Fibroblast of lung (primary cell): ENCODE measurements at regions not wholly inside any gene's neighbourhood (a gene's known extent, or its start where the extent isn't known, plus 50 kb on each side); places are given as distances from the start of the nearest gene placed in this dataset.

Experiments
- DNase-seq, 2 donors: peaks; one replicate each; pipeline versions ENCODE4 v3.0.0 to v3.0.0-alpha.2; 2010; ENCODE audit warnings: low read depth in 2 of 2
- H2AFZ ChIP-seq: 2 replicates; pipeline ENCODE4 v1.5.1; 2012; ENCODE audit warnings: low read length, control low read depth, inconsistent platforms
- H3K27ac ChIP-seq: 2 replicates; pipeline ENCODE4 v1.5.1; 2011; ENCODE audit warnings: low read length, control low read depth; ENCODE audit not compliant: insufficient read depth
- H3K27me3 ChIP-seq: 2 replicates; pipeline ENCODE4 v1.5.1; 2011; ENCODE audit warnings: mild to moderate bottlenecking, low read length; ENCODE audit not compliant: control insufficient read depth, insufficient read depth
- H3K36me3 ChIP-seq: 2 replicates; pipeline ENCODE4 v1.5.1; 2011; ENCODE audit warnings: low read length; ENCODE audit not compliant: control insufficient read depth, insufficient read depth
- H3K4me1 ChIP-seq: 2 replicates; pipeline ENCODE4 v1.5.1; 2011; ENCODE audit warnings: low read length; ENCODE audit not compliant: control insufficient read depth, insufficient read depth; ENCODE audit errors: extremely low read depth
- H3K4me2 ChIP-seq: 2 replicates; pipeline ENCODE4 v1.5.1; 2011; ENCODE audit warnings: low read length, control low read depth; ENCODE audit not compliant: insufficient read depth; ENCODE audit errors: extremely low read depth
- H3K4me3 ChIP-seq, 4 experiments: fragments of 200-600 bp in 1 of 4; sonication (generic) in 1 of 4; replicated peaks in 1 of 4; 2 replicates each; pipeline ENCODE4 v1.5.1; 2011 to 2016; ENCODE audit warnings: low read length in 4 of 4, low read depth in 3 of 4, mild to moderate bottlenecking in 3 of 4, control low read depth in 2 of 4, inconsistent platforms in 1 of 4, mixed read lengths in 1 of 4; ENCODE audit not compliant: insufficient read depth in 1 of 4; ENCODE audit errors: control extremely low read depth in 1 of 4
- H3K79me2 ChIP-seq: 2 replicates; pipeline ENCODE4 v1.5.1; 2012; ENCODE audit warnings: mild to moderate bottlenecking, low read length, inconsistent platforms; ENCODE audit not compliant: control insufficient read depth, insufficient read depth
- H3K9ac ChIP-seq: 2 replicates; pipeline ENCODE4 v1.5.1; 2011; ENCODE audit warnings: mild to moderate bottlenecking, low read length, control low read depth; ENCODE audit not compliant: insufficient read depth
- H3K9me3 ChIP-seq: 2 replicates; pipeline ENCODE4 v1.5.1; 2012; ENCODE audit warnings: low read depth, low read length; ENCODE audit not compliant: control insufficient read depth, insufficient read depth
- H4K20me1 ChIP-seq: 2 replicates; pipeline ENCODE4 v1.5.1; 2011; ENCODE audit warnings: low read length; ENCODE audit not compliant: control insufficient read depth, insufficient read depth; ENCODE audit errors: extremely low read depth
- CTCF ChIP-seq, 2 donors: IDR thresholded peaks in 1 of 2; conservative IDR thresholded peaks in 1 of 2; 1 replicate in 1 of 2; 2 replicates in 1 of 2; pipeline ENCODE4 v1.5.1; 2011 to 2012; ENCODE audit warnings: low read length in 2 of 2, control low read depth in 1 of 2, inconsistent platforms in 1 of 2, low read depth in 1 of 2, mild to moderate bottlenecking in 1 of 2
- EZH2 ChIP-seq: IDR thresholded peaks from 2 replicates; pipeline ENCODE4 v1.5.1; 2012; ENCODE audit warnings: low read length, control low read depth, mild to moderate bottlenecking; ENCODE audit errors: missing control alignments

DNA sequence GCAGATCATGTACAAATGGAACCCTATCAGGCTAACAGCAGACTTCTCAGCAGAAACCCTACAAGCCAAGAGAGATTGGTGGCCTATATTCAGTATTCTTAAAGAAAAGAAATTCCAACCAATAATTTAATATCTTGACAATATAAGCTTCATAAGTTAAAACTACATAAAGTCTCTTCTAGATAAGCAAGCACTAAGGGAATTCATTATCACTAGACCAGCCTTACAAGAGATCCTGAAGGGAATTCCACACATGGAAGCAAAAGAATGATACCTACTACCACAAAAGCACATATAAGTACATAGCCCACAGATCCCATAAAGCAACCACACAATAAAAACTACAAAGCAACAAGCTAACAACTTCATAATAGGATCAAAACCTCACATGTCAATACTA lies 60.4 kb upstream of the SCAF11 start:
- TF ChIP-seq EZH2 (no peak), CTCF (conservative IDR thresholded peaks at IDR 0.05 in 1 of 2, IDR thresholded peaks at IDR 0.05 in 1 of 2; ENCODE audit: low read depth in 1 of 2, low read length in 2 of 2) (no peak)
- no peak overlapping the region for H3K27ac ChIP-seq
- no peak overlapping the region for H3K9ac ChIP-seq
- no peaks in the 10 kb centered on the region for H3K4me1 ChIP-seq
- no peaks in the 10 kb centered on the region for H3K27me3 ChIP-seq
- H3K36me3 ChIP-seq = no peaks in the 10 kb centered on the region
- no peak overlapping the region for H3K4me3 ChIP-seq
- H3K4me2 ChIP-seq = no peak overlapping the region
- H2AFZ ChIP-seq = no peak overlapping the region
- no peaks in the 10 kb centered on the region for H4K20me1 ChIP-seq
- no peaks in the 10 kb centered on the region for H3K79me2 ChIP-seq
- H3K9me3 ChIP-seq = no peaks in the 10 kb centered on the region
- DNase-seq = no peak

GRCh38 chr12:46049665-46050064 lies 59.3 kb upstream of the SCAF11 start:
- Histone ChIP-seq H3K4me3 (no peak overlapping the region), H3K4me1 (no peaks in the 10 kb centered on the region), H3K4me2 (no peak overlapping the region), H3K9ac (no peak overlapping the region), H3K27ac (no peak overlapping the region), H3K27me3 (no peaks in the 10 kb centered on the region), H4K20me1 (no peaks in the 10 kb centered on the region), H3K36me3 (no peaks in the 10 kb centered on the region), H2AFZ (no peak overlapping the region), H3K79me2 (no peaks in the 10 kb centered on the region), H3K9me3 (no peaks in the 10 kb centered on the region)
- TF ChIP-seq EZH2 (no peak), CTCF (conservative IDR thresholded peaks at IDR 0.05 in 1 of 2, IDR thresholded peaks at IDR 0.05 in 1 of 2; ENCODE audit: low read depth in 1 of 2, low read length in 2 of 2) (no peak)
- DNase-seq = no peak

GRCh38 chr12:46046436-46046835 lies 56.1 kb upstream of the SCAF11 start:
- H3K36me3 ChIP-seq = no peaks in the 10 kb centered on the region
- H3K27me3 ChIP-seq = no peaks in the 10 kb centered on the region
- H3K27ac ChIP-seq = no peak overlapping the region
- no peak overlapping the region for H3K4me2 ChIP-seq
- H2AFZ ChIP-seq = no peak overlapping the region
- no peak for TF ChIP-seq EZH2
- H3K4me1 ChIP-seq = no peaks in the 10 kb centered on the region
- H4K20me1 ChIP-seq = no peaks in the 10 kb centered on the region
- no peak overlapping the region for H3K4me3 ChIP-seq
- H3K79me2 ChIP-seq = no peaks in the 10 kb centered on the region
- no peak overlapping the region for H3K9ac ChIP-seq
- H3K9me3 ChIP-seq = no peaks in the 10 kb centered on the region
- DNase-seq = no peak
